GM18870 (cell line): ENCODE measurements at regions not wholly inside any gene's neighbourhood (a gene's known extent, or its start where the extent isn't known, plus 50 kb on each side); places are given as distances from the start of the nearest gene placed in this dataset.
"Not testable (repeated sequence)": the region's sequence is repeated elsewhere in the genome, so short reads cannot be mapped to it uniquely, and the experiment has no call there.

Experiments used
- ATAC-seq: cut with Tn5 transposase; IDR thresholded peaks from one replicate; pipeline ENCODE4 v1.9.1; 2021; ENCODE audit warnings: moderate library complexity; ENCODE audit not compliant: unreplicated experiment

DNA sequence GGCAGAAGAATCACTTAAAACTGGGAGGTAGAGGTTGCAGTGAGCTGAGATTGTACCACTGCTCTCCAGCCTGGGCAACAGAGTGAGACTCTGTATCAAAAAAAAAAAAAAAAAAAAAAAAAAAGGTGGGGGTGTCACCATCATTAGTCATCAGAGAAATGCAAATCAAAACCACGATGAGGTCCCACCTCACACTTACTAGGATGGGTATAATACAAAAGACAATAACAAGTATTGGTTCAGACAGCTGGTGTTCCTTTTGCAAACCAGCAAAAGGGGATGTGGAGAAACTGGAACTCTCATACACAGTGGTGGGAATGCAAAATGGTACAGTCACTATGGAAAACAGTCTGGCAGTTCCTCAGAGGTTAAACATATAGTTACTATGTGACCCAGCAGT is 78.7 kb upstream of the TSC22D2 start:
- no peak for ATAC-seq

DNA sequence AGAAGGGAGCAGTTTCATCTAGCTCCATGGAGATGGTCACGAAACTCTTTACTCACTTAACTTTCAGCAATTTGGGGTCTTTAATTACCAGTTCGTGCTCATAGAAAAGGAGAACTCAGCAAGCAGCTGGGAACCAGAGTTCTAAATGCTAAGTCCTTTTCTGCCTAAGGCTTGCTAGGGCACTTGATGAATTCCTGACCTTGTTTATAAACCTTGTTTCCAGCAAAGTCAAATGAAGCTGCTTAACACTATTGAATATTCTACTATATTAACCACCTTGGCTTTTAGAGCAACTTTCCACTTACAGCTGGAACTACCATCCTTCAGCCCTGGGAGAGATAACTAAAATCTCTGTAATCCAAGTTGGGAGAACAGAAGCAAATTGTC is 79.5 kb upstream of the TSC22D2 start:
- no peak for ATAC-seq

DNA sequence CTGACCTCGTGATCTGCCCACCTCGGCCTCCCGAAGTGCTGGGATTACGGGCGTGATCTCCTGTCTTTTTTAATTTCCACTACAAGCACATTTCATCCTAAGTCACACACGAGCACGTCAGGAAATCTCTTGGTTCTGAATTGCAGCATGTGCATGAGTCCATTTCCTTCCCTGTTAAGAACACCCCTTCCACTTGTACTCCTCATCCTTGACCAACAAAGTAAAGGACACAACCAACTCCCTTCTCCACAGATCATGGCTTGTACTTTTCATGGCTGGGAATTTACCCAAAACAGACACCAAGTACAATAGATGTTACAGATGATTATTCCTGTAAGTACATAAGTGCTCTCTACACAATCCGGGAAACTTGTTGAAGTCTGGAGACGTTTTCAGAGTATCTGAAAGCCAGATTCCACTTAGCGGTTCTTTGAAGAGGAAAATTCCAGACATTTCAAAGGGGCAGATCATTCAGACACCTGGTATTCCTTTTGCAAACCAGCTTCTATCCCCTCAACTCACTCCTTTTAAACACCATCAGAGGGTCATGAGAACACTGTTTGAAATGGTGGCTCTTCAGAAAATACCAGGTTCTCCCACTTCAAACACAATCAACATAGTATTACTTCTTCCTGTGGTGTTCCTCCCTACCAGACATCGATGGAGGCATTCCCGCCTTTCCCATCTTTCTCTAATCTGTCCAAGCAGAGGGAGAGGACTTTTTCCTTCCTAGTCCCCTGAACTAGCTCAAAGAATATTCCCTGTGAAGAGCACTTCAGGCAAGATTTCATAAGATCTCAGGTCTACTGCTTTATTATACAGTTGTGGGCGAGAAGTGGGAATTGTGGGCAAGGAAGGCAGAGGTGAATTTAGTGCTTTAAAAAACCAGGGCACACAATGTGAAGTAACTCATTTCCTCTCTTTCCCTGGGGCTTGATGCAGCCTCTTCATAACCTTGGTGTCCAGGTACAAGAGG is 80.1 kb upstream of the TSC22D2 start:
- no peak for ATAC-seq

DNA sequence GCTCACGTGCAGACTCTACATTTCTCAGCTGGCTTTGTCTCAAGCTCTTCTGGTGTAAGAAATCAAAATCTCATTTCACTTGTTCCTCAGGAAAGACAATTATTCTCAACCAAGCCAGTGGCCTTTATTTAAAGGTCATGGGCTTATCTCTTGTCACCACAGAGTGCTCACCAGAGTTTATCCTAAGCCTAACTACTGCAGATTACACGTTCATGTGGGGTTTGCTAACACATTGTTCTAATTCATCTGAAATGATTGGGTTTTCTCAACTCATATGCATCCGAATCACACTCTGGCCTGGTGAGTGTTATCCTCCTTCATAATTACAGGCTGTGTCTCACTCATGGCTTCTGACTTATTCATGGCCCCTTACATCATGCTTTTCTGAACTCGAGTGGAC is 83.3 kb upstream of the TSC22D2 start:
- ATAC-seq = no peak

GRCh38 chr3:150324245-150324644 is 83.9 kb upstream of the TSC22D2 start:
- no peak for ATAC-seq

GRCh38 chr3:150323770-150324169 is 84.3 kb upstream of the TSC22D2 start:
- ATAC-seq = no peak

- not testable (repeated sequence) for ATAC-seq
These were observed 85.0 kb upstream of the TSC22D2 start for GRCh38 chr3:150323091-150323490.

DNA sequence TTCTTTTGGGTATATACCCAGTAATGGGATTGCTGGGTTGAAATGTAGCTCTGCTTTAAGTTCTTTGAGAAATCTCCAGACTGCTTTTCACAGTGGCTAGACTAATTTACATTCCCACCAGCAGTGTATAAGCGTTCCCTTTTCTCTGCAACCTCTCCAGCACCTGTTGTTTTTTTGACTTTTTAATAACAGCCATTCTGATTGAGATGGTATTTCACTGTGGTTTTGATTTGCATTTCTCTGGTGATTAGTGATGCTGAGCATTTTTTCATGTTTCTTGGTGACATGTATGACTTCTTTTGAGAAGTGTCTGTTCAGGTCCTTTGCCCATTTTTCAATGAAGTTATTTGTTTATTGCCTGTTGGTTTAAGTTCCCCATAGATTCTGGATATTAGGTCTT is 87.1 kb upstream of the TSC22D2 start:
- not testable (repeated sequence) for ATAC-seq

GRCh38 chr3:150319900-150320299 is 88.2 kb upstream of the TSC22D2 start:
- ATAC-seq = no peak

DNA sequence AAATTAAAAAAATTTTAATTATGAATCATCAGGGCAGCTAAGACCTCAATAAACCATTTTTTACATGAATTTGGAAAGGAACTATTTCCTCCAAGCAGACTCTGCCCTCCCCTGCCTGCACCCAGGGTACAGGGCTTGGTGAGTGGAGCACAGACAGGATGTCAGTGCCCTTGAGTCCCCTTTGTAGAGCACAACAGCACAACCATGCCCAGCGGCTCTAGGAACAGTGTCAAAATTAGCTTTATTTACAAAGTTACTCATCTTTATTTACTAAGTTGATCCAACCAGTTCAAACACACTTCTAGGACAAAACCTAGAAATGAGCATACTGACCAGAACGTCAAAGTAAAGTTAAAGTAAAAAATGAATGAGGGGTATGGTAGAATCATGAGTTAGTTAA is 90.6 kb upstream of the TSC22D2 start:
- no peak for ATAC-seq

- ATAC-seq = no peak
These were observed 92.4 kb upstream of the TSC22D2 start for GRCh38 chr3:150315721-150316120.

- ATAC-seq = no peak
These were observed 93.7 kb upstream of the TSC22D2 start for GRCh38 chr3:150314248-150315004.

DNA sequence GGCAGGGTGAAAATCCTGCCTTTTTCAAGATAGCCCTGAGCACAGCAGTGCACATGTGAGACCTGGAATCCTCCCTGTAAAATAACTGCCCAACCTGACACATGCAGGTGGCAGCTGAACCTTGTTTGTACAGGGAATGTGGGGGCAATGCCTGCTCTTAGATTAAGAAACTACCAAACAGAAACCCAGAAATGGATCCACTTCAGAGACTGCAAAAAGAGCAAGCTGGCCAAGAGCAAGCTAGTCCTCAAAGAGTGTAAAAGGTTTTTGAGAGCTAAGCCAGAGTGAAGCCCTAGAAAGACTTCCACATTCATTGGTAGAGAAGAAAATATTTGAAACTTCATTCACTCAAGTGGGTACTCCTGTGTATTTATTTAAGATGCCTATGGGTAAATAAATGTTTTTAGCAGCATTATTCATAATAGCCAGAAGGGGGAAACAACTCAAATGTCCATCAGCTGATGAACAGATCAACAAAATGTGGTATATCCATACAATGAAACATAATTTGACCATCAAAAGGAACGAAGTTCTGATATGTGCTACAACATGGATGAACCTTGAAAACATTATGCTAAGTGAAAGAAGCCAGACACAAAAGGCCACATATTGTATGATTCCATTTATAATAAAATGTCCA is 96.0 kb upstream of the TSC22D2 start:
- ATAC-seq = no peak

GRCh38 chr3:150311156-150311555 is 96.9 kb upstream of the TSC22D2 start:
- no peak for ATAC-seq

- no peak for ATAC-seq
These were observed 98.5 kb upstream of the TSC22D2 start for GRCh38 chr3:150309557-150309956.

GRCh38 chr3:150309257-150309542 is 98.9 kb upstream of the TSC22D2 start:
- ATAC-seq = no peak

DNA sequence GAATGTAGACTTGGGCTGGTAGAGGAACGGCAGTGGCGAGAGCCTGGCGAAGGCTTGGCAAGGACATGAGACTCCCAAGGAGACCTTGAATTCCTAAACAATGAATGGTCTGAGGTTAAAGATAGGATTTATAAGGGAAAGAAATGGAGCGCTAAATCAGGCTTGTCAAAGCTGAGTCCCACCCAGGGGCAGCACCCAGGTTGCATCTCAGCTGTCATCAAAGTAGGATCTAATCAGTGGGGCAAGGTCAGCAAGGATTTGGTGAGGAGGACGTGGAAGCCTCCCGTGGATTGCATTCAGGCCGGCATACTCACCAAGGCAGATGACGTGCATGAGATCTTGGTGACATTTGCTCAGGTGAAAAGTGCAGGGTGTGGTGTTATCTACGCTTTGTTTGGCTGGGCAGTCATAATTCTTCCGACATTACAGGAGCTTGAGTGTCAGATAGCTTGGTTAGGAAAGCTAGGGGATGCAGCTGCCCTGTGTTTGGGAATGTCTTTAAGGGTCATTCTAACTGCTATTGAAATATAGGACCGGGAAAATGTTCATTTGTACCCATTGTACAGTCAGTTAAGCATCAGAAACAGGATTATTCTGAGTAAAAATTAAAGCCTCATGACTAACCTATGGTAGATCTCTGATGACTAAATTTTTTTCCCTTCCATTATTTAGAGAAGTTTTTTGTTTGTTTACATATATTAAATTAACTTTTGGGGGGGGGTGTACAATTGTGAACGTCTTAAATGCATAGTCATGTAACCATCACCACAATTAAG is 99.4 kb upstream of the TSC22D2 start:
- no peak for ATAC-seq

DNA sequence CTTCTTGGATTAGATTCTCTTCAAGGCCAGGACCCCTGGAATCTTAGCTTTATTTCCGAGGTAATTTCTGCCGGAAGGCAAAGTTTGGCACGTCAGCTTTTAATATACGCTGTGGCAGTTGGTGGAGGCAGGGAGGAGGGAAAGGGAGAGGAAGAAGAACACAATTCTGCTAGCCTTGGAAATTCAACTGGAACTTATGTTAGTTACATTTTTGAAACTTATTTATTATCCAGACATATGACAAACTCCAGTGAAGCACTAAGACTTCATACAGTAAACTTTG is 100.1 kb upstream of the TSC22D2 start:
- no peak for ATAC-seq

DNA sequence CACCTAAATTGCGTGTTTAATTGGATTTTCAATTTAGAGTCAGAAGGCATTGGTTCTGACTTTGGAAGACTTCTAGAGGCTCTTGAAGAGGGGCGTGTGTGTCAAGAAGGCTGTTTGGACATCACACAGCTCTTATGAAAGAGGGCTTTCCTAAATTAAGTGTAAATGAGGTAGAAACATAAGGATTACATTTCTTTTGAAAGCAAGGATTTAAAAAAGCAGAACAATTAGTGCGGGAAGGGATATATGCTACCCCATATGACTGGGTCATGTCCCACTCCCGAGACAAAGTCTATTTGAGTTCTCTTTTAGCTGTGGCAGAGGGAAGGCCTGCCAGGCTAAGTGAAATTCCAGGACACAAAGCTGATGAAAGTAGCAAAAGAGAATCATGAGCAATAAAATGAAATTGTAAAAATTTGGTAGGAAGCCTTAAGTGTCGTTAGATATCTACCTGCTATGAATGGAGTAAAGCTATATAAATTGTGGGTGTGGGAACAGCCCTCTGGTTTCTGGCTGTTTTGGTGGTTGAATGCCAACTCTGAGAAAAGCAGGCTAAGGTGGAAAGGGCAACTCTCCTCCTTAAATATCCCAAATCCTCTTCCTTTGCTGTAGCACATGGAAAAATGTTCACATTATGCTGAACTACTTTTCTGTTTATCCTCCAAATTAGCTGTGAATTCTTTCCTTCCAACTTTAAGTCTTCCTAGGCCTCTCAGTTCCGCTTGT is 100.6 kb upstream of the TSC22D2 start:
- ATAC-seq = no peak

DNA sequence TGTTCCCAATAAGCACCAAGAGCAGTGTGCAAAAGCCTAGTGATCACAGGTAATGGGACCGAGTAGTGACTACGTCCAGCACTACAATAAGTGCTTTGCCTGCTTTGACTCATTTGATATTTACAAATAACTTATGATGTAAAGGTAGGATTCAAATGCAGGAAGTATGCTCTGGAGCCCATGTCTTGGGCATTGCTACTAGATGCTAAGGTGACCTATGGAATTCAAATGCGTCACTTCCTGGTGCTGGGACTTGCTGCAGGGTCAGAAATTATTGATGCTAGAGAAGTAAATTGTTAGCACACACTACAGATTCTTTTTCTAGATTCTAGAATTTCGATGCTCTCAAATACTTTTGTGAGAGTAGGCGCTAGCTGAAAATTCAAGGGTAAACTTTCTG is 101.2 kb upstream of the TSC22D2 start:
- no peak for ATAC-seq

DNA sequence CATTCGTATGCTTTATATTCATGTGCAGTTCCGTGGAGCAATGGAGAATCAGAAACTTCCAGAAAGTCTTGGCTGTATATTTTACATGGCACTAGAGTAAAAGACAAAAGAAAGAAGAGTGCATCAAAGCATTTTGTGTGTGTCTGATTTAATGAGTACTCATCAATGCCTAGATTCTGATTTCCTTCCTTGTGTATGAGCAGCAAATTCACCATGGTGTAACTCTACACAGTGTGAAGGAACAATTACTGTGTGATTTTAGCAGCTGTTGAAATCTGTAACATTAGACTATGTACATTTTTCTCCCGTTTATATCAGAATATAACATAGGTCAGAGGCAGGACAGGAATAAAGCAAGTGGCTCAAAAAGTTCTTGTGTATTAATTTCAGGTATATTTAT is 102.0 kb upstream of the TSC22D2 start:
- ATAC-seq = no peak
